ENCODE measurements at regions not wholly inside any gene's neighbourhood (a gene's known extent, or its start where the extent isn't known, plus 50 kb on each side); places are given as distances from the start of the nearest gene placed in this dataset.

GRCh38 chr14:22458737-22459136 is 130.3 kb downstream of the DAD1 start:
- 96% methylated on average over 2 of the region's 2 CpGs for WGBS, 2 donors
- Histone ChIP-seq H3K36me3 (ENCODE audit: control insufficient read depth in 1 of 2, insufficient read depth in 2 of 2, low read length in 1 of 2) (no peaks in the 10 kb centered on the region), H3K27ac (ENCODE audit: low read depth in 1 of 2, low read length in 2 of 2) (no peak overlapping the region), H3K4me3 (ENCODE audit: low read length in 2 of 2) (no peak overlapping the region), H3K9me3 (ENCODE audit: control insufficient read depth, low read length) (no peaks in the 10 kb centered on the region), H3K27me3 (ENCODE audit: control insufficient read depth in 1 of 2, insufficient read depth in 2 of 2, low read length in 1 of 2) (peaks cover 0 to 1% of the 10 kb centered on the region in 2 donors), H3K4me1 (ENCODE audit: control insufficient read depth in 1 of 2, insufficient read depth in 2 of 2, low read length in 2 of 2) (no peaks in the 10 kb centered on the region)
- ATAC-seq (ENCODE audit: low FRiP score) (no peak), DNase-seq (no peak)
- intact Hi-C loops (cut with DNase I), result no loop called here

DNA sequence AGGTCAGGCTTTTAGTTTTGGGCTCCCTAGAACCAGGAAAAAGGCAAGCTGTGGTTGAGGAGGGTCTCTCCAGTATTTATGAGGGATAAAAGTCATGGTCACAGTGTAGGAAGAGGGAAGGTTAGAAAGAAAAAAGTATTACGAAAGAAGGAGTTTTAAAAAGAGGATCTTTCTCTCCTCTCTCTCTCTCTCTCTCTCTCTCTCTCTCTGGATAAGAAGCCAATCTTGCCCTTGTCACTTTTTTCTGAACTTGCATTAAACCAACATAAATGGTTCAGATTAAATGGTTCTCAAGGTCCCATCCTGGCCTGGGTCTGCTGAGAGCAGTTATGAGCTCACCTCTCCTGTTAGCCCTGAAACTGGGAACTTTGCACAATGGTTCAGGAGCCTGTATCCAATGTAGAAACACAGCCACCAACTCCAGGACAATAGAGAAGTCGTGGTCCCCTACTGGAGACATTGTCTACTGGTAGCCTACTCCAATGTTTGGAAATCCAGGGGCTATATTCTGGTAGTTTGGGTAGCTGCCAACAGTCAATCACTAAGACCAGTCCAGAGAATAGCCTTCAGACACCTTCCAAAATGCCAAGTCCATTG is 131.9 kb downstream of the DAD1 start:
- Histone ChIP-seq H3K27ac (ENCODE audit: low read depth in 1 of 2, low read length in 2 of 2) (no peak overlapping the region), H3K4me3 (ENCODE audit: low read length in 2 of 2) (no peak overlapping the region), H3K9me3 (ENCODE audit: control insufficient read depth, low read length) (no peaks in the 10 kb centered on the region), H3K36me3 (ENCODE audit: control insufficient read depth in 1 of 2, insufficient read depth in 2 of 2, low read length in 1 of 2) (no peaks in the 10 kb centered on the region), H3K27me3 (ENCODE audit: control insufficient read depth in 1 of 2, insufficient read depth in 2 of 2, low read length in 1 of 2) (peaks cover 0 to 1% of the 10 kb centered on the region in 2 donors), H3K4me1 (ENCODE audit: control insufficient read depth in 1 of 2, insufficient read depth in 2 of 2, low read length in 2 of 2) (no peaks in the 10 kb centered on the region)
- WGBS, 2 donors, result 78 to 81% methylated on average over 2 of the region's 2 CpGs
- intact Hi-C loops (cut with DNase I), result no loop called here
- DNase-seq (no peak), ATAC-seq (ENCODE audit: low FRiP score) (no peak)

- Histone ChIP-seq H3K27ac (ENCODE audit: low read depth in 1 of 2, low read length in 2 of 2) (no peak overlapping the region), H3K36me3 (ENCODE audit: control insufficient read depth in 1 of 2, insufficient read depth in 2 of 2, low read length in 1 of 2) (no peaks in the 10 kb centered on the region), H3K27me3 (ENCODE audit: control insufficient read depth in 1 of 2, insufficient read depth in 2 of 2, low read length in 1 of 2) (peaks cover 0 to 1% of the 10 kb centered on the region in 2 donors), H3K4me3 (ENCODE audit: low read length in 2 of 2) (no peak overlapping the region), H3K9me3 (ENCODE audit: control insufficient read depth, low read length) (no peaks in the 10 kb centered on the region), H3K4me1 (ENCODE audit: control insufficient read depth in 1 of 2, insufficient read depth in 2 of 2, low read length in 2 of 2) (no peaks in the 10 kb centered on the region)
- DNase-seq (no peak), ATAC-seq (ENCODE audit: low FRiP score) (no peak)
- intact Hi-C loops (cut with DNase I), result no loop called here
- WGBS, 2 donors, result 92 to 94% methylated on average over 3 of the region's 3 CpGs
These were observed 132.6 kb downstream of the DAD1 start for GRCh38 chr14:22456421-22456820.

GRCh38 chr14:22452330-22452729 is 136.7 kb downstream of the DAD1 start:
- no peak for ATAC-seq (ENCODE audit: low FRiP score)
- 89 to 93% methylated on average over 4 of the region's 4 CpGs for whole genome bisulfite sequencing, 2 donors
- Histone ChIP-seq H3K4me1 (ENCODE audit: control insufficient read depth in 1 of 2, insufficient read depth in 2 of 2, low read length in 2 of 2) (no peaks in the 10 kb centered on the region), H3K36me3 (ENCODE audit: control insufficient read depth in 1 of 2, insufficient read depth in 2 of 2, low read length in 1 of 2) (no peaks in the 10 kb centered on the region), H3K27me3 (ENCODE audit: control insufficient read depth in 1 of 2, insufficient read depth in 2 of 2, low read length in 1 of 2) (no peaks in the 10 kb centered on the region), H3K27ac (ENCODE audit: low read depth in 1 of 2, low read length in 2 of 2) (no peak overlapping the region), H3K4me3 (ENCODE audit: low read length in 2 of 2) (no peak overlapping the region), H3K9me3 (ENCODE audit: control insufficient read depth, low read length) (no peaks in the 10 kb centered on the region)
- no peak for DNase-seq
- intact Hi-C loops (cut with DNase I), result no loop called here

DNA sequence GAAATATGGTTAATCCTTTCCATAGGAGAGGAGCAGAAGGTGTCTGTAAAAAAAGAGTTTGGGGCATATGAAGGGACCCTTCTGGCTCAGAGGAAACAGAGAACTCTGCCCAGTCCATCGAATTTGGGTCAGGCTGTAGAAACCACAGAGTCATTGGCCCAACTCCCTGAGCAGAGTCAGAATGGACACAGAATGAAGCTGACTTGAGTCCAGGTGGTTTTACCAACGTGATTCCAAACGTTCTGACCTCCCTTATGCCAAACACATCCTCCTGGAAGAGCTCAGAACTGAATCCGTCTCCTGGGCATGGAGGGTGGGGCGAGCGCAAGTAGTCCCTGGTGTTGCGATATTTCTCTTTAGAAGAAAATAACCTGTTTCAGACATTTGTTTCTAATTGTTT is 138.8 kb downstream of the DAD1 start:
- 72 to 77% methylated on average over 7 of the region's 7 CpGs for WGBS, 2 donors
- H3K27ac ChIP-seq (ENCODE audit: low read depth in 1 of 2, low read length in 2 of 2), result no peak overlapping the region
- no peaks in the 10 kb centered on the region for H3K9me3 ChIP-seq (ENCODE audit: control insufficient read depth, low read length)
- no peaks in the 10 kb centered on the region for H3K27me3 ChIP-seq (ENCODE audit: control insufficient read depth in 1 of 2, insufficient read depth in 2 of 2, low read length in 1 of 2)
- intact Hi-C loops (cut with DNase I), result no loop called here
- H3K4me1 ChIP-seq (ENCODE audit: control insufficient read depth in 1 of 2, insufficient read depth in 2 of 2, low read length in 2 of 2), result no peaks in the 10 kb centered on the region
- H3K36me3 ChIP-seq (ENCODE audit: control insufficient read depth in 1 of 2, insufficient read depth in 2 of 2, low read length in 1 of 2), result no peaks in the 10 kb centered on the region
- no peak overlapping the region for H3K4me3 ChIP-seq (ENCODE audit: low read length in 2 of 2)
- ATAC-seq (ENCODE audit: low FRiP score) (no peak), DNase-seq (no peak)

DNA sequence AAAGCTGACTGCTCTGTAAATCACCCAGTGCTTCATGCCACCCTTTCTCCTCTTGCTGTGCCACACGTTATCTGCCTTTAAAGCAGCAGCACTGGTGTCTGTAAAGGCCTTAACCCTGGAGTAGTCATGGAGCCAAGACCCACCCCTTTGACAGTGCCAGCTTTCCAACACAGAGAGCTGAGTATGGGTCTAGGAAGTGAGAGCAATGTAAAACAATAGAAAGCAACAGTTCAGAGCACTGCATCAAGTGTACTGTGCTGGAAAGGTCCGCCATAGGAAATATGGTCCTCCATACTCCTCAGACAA is 139.5 kb downstream of the DAD1 start:
- intact Hi-C loops (cut with DNase I), result no loop called here
- no peak for DNase-seq
- H3K27ac ChIP-seq (ENCODE audit: low read depth in 1 of 2, low read length in 2 of 2), result no peak overlapping the region
- H3K36me3 ChIP-seq (ENCODE audit: control insufficient read depth in 1 of 2, insufficient read depth in 2 of 2, low read length in 1 of 2), result no peaks in the 10 kb centered on the region
- ATAC-seq (ENCODE audit: low FRiP score), result no peak
- whole genome bisulfite sequencing, 2 donors, result 48 to 61% methylated on average over 2 of the region's 2 CpGs
- H3K9me3 ChIP-seq (ENCODE audit: control insufficient read depth, low read length), result no peaks in the 10 kb centered on the region
- H3K4me3 ChIP-seq (ENCODE audit: low read length in 2 of 2), result no peak overlapping the region
- no peaks in the 10 kb centered on the region for H3K27me3 ChIP-seq (ENCODE audit: control insufficient read depth in 1 of 2, insufficient read depth in 2 of 2, low read length in 1 of 2)
- H3K4me1 ChIP-seq (ENCODE audit: control insufficient read depth in 1 of 2, insufficient read depth in 2 of 2, low read length in 2 of 2), result no peaks in the 10 kb centered on the region

GRCh38 chr14:22448905-22449599 is 140.0 kb downstream of the DAD1 start:
- H3K27ac ChIP-seq (ENCODE audit: low read depth in 1 of 2, low read length in 2 of 2), result no peak overlapping the region
- H3K27me3 ChIP-seq (ENCODE audit: control insufficient read depth in 1 of 2, insufficient read depth in 2 of 2, low read length in 1 of 2), result no peaks in the 10 kb centered on the region
- H3K36me3 ChIP-seq (ENCODE audit: control insufficient read depth in 1 of 2, insufficient read depth in 2 of 2, low read length in 1 of 2), result no peaks in the 10 kb centered on the region
- intact Hi-C loops (cut with DNase I), result no loop called here
- H3K4me3 ChIP-seq (ENCODE audit: low read length in 2 of 2), result no peak overlapping the region
- ATAC-seq (ENCODE audit: low FRiP score), result no peak
- DNase-seq, result peak in 1 of 2 donors; percentile 59
- no peaks in the 10 kb centered on the region for H3K4me1 ChIP-seq (ENCODE audit: control insufficient read depth in 1 of 2, insufficient read depth in 2 of 2, low read length in 2 of 2)
- 54 to 59% methylated on average over 4 of the region's 4 CpGs for WGBS, 2 donors
- no peaks in the 10 kb centered on the region for H3K9me3 ChIP-seq (ENCODE audit: control insufficient read depth, low read length)

- no peak for DNase-seq
- intact Hi-C loops (cut with DNase I), result no loop called here
- WGBS, 2 donors, result 84 to 90% methylated on average over 10 of the region's 10 CpGs
- Histone ChIP-seq H3K27me3 (ENCODE audit: control insufficient read depth in 1 of 2, insufficient read depth in 2 of 2, low read length in 1 of 2) (no peaks in the 10 kb centered on the region), H3K27ac (ENCODE audit: low read depth in 1 of 2, low read length in 2 of 2) (no peak overlapping the region), H3K4me3 (ENCODE audit: low read length in 2 of 2) (no peak overlapping the region), H3K36me3 (ENCODE audit: control insufficient read depth in 1 of 2, insufficient read depth in 2 of 2, low read length in 1 of 2) (no peaks in the 10 kb centered on the region), H3K9me3 (ENCODE audit: control insufficient read depth, low read length) (no peaks in the 10 kb centered on the region), H3K4me1 (ENCODE audit: control insufficient read depth in 1 of 2, insufficient read depth in 2 of 2, low read length in 2 of 2) (no peaks in the 10 kb centered on the region)
- ATAC-seq (ENCODE audit: low FRiP score), result no peak
These were observed 140.8 kb downstream of the DAD1 start for GRCh38 chr14:22448035-22448904.

DNA sequence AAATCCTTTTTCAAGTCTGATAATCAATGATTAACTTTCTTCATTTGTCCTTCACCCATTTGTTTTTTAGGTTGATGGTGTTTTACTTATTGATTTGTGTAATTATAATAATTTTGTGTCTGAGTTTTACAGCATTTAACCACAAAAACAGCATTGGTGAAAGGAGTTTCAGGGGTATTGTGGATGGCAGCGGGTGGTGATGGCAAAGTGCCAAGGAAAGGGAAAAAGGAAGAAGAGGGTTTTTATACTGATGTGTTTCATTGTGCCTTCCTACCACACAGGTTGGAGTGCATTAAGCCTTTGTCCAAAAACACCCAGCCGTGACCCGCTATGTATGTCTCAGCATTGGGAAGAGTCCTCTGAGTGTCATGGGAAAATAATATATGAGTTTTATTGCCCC is 150.3 kb downstream of the DAD1 start:
- Histone ChIP-seq H3K36me3 (ENCODE audit: control insufficient read depth in 1 of 2, insufficient read depth in 2 of 2, low read length in 1 of 2) (no peaks in the 10 kb centered on the region), H3K4me3 (ENCODE audit: low read length in 2 of 2) (no peak overlapping the region), H3K27me3 (ENCODE audit: control insufficient read depth in 1 of 2, insufficient read depth in 2 of 2, low read length in 1 of 2) (no peaks in the 10 kb centered on the region), H3K4me1 (ENCODE audit: control insufficient read depth in 1 of 2, insufficient read depth in 2 of 2, low read length in 2 of 2) (no peaks in the 10 kb centered on the region), H3K27ac (ENCODE audit: low read depth in 1 of 2, low read length in 2 of 2) (no peak overlapping the region), H3K9me3 (ENCODE audit: control insufficient read depth, low read length) (no peaks in the 10 kb centered on the region)
- intact Hi-C loops (cut with DNase I), result no loop called here
- DNase-seq (no peak), ATAC-seq (ENCODE audit: low FRiP score) (no peak)
- 92 to 96% methylated on average over 3 of the region's 3 CpGs for WGBS, 2 donors

All from aorta (tissue), 5 donors.